ENCODE measurements at regions not wholly inside any gene's neighbourhood (a gene's known extent, or its start where the extent isn't known, plus 50 kb on each side); places are given as distances from the start of the nearest gene placed in this dataset.
"Not testable (repeated sequence)": the region's sequence is repeated elsewhere in the genome, so short reads cannot be mapped to it uniquely, and the experiment has no call there.

DNA sequence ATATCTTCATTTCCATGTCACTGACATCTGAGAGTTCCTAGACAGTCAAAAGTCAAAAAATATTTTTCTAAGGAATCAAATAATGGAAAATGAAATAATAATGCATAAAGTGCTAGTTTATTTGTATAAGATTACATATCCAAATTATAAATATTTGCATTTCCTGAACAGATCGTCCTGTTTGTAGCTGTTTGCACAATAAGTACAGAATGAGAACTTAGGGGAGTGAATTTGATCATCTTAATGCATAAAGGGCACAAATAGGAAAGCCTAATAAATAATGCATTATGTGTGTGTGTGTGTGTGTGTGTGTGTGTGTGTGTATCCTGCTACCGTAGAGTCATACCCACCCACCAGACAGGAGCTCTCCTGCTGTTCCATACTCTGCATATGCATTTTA, 521.0 kb upstream of the EPHA7 start:
- no peak for DNase-seq (ENCODE audit: low spot score)

GRCh38 chr6:93932175-93932574, 512.8 kb upstream of the EPHA7 start:
- DNase-seq (ENCODE audit: low spot score) = no peak

DNA sequence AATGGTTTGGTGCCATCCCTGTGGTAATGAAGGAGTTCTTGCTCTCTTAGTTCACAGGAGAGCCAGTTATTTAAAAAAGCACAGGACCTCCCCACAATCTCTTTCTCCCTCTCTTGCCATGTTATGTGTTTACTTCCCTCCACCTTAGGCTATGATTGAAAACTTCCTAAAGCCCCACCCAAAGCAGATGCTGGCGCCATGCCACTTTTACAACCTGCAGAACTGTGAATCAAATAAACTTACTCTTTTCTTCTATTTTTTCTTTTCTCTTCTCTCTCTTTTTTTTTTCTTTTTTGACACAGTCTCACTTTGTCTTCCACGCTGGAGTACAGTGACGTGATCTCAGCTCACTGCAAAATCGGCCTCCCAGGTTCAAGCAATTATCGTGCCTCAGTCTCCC, 508.4 kb upstream of the EPHA7 start:
- no peak for DNase-seq (ENCODE audit: low spot score)

GRCh38 chr6:93919365-93919764, 500.0 kb upstream of the EPHA7 start:
- DNase-seq (ENCODE audit: low spot score) = no peak

DNA sequence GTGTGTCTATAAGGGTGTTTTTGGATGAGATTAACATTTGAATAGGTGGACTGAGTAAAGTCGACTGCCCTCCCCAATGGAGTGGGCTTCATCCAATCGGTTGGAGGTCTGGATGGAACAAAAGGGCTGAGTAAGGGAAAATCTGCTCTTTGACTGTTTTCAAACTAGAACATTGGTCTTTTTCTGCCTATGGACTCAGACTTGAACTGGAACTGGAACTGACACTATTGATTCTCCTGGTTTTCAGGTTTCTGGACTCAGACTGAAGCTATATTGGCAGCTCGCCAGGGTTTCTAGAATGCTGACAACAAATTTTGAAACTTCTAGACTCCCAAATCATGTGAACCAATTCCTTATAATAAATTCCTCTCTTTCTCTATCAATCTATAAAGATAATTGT, 498.9 kb upstream of the EPHA7 start:
- no peak for DNase-seq (ENCODE audit: low spot score)

- no peak for DNase-seq (ENCODE audit: low spot score)
These were observed 497.9 kb upstream of the EPHA7 start for GRCh38 chr6:93917216-93917615.

DNA sequence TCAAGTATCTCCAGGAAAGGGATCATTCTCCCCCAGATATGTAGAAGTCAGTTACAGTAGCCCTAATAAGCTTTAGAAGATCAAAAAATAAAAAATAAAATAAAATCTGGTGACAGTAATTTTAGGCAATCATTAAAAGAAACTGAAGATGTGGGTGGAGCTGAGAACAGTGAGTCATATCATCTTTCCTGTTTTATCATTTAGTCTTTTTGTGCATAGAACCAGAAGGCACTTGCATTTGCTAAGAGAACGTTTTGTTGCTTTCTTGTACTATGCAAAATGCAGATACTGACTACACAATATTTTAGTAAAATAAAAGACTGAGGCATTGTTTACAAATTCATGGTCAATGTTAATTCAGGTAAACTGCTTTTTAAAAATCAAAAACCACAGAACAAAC, 497.4 kb upstream of the EPHA7 start:
- DNase-seq (ENCODE audit: low spot score) = no peak

GRCh38 chr6:93915961-93916360, 496.6 kb upstream of the EPHA7 start:
- no peak for DNase-seq (ENCODE audit: low spot score)

DNA sequence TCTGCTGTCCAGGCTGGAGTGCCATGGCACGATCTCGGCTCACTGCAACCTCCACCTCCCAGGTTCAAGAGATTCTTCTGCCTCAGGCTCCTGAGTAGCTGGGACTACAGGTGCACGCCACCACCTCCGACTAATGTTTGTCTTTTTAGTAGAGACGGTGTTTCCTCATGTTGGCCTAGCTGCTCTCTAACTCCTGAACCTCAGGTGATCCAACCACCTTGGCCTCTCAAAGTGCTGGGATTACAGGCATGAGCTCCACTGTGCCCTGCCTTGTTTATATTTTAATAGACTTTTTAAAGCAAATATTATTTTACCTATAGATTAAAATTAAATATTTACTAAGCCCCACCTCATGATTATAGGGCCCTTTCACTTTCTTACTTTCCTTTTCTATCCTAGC, 483.2 kb upstream of the EPHA7 start:
- no peak for DNase-seq (ENCODE audit: low spot score)

DNA sequence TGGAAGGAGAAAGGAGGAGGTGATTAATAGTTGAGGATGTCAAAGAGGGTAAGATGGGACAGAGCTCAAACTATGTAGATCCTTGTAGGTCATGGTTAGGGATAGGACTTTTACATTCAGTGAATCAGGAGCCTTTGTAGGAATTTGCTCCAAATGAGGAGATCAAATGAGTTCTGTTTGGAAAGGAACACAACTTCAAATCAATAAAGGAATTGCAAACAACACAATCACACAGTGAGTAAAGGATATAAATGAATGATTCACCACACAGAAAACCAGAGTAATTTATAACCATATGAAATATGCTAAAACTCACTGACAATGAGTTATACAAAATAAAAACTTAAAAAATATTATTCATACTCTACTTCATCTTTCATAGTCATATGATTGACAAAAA, 480.8 kb upstream of the EPHA7 start:
- DNase-seq (ENCODE audit: low spot score) = no peak

GRCh38 chr6:93896081-93896480, 476.7 kb upstream of the EPHA7 start:
- no peak for DNase-seq (ENCODE audit: low spot score)

DNA sequence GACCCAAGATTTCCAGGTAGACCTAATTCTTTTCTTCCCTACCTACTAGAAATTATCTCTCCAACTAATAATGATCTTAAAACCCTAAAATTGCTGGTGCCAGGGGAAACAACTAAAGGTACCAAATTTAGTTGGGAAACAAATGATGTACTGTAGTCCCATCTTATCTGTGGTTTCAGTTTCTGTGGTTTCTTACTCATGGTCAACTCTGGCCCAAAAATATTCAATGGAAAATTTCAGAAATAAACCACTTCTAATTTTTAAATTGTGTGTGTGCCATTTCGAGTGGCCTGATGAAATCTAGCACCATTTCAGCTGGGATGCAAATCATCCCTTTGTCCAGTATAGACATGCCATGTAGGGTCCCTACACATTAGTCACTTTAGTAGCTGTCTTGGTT, 475.2 kb upstream of the EPHA7 start:
- DNase-seq (ENCODE audit: low spot score) = no peak

DNA sequence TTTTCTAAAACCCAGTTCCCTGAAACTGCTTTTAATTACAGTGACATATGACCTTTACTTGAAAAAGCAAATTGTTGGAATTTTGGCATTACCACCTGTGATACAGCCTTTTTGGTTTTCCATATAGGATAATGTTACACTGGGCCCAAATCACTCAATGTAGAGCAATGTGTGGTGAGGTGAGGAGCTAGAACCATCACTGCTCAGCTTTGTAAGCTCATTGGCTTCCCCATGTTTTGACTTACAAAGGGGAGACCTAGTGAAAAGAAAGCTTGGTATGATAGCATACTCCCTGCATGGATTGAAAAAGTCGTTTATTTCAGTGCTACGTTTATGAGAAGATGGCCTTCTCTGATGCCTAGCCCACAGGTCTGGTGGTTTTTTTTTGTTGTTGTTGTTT, 470.4 kb upstream of the EPHA7 start:
- DNase-seq (ENCODE audit: low spot score) = no peak

GRCh38 chr6:93886416-93886815, 467.1 kb upstream of the EPHA7 start:
- no peak for DNase-seq (ENCODE audit: low spot score)

DNA sequence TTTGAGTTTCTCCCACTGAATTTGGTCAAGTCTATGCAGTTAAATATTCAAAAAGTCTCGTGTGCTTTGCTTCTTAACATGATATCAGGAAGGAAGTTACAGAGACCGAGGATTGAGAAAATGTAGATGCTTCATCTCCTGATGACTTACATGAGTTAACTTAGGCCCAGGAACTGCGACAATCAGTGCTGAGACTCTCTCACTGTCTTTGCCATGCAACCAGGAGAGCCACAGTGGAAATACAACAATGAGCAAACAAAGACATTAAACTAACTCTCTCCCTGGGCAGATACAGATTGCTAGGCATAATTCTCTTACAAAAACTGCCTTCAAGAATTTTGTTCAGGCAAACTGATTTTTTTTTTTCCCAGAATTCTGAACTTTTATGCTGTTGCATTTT, 440.6 kb upstream of the EPHA7 start:
- DNase-seq (ENCODE audit: low spot score) = no peak

- DNase-seq (ENCODE audit: low spot score) = peak; percentile 15
These were observed 438.9 kb upstream of the EPHA7 start for GRCh38 chr6:93858213-93858612.

DNA sequence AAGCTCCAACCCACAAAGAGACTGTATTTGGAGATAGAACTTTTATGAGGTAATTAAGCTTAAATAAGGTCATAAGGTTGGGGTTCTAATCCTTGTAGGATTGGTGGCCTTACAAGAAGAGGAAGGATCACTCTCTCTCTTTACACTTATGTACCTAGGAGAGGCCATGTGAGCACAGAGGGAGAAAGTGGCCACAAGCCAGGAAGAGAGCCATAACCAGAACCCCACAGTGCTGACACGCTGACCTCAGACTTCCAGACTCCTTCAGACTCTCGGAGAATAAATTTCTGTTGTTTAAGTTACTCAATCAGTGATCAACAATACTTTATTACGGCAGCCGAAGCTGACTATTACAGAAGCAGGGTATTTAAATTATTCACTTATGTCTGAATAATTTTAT, 430.5 kb upstream of the EPHA7 start:
- DNase-seq (ENCODE audit: low spot score) = no peak

- DNase-seq (ENCODE audit: low spot score) = no peak
These were observed 428.8 kb upstream of the EPHA7 start for GRCh38 chr6:93848031-93848742.

- no peak for DNase-seq (ENCODE audit: low spot score)
These were observed 422.8 kb upstream of the EPHA7 start for GRCh38 chr6:93842178-93842577.

DNA sequence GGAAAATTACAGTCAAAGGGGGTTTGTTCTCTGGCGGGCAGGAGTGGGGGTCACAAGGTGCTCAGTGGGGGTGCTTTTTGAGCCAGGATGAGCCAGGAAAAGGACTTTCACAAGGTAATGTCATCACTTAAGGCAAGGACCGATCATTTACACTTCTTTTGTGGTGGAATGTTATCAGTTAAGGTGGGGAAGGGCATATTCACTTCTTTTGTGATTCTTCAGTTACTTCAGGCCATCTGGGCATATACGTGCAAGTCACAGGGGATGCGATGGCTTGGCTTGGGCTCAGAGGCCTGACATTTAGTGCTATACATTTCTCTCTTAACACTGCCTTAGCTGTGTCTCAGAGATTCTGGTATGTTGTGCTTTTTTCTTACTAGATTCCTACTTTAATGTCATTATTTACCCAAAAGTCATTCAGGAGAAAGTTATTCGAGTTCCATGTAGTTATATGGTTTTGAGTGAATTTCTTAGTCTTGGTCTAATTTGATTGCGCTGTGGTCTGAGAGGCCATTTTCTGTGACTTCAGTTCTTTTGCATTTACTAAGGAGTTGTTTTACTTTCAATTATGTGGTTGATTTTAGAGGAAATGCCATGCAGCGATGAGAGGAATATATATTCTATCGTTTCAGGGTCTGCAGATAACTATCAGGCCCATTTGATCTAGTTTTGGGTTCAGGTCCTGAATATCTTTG, 416.2 kb upstream of the EPHA7 start:
- not testable (repeated sequence) for DNase-seq (ENCODE audit: low spot score)

GRCh38 chr6:93835026-93835425, 415.7 kb upstream of the EPHA7 start:
- not testable (repeated sequence) for DNase-seq (ENCODE audit: low spot score)

- DNase-seq (ENCODE audit: low spot score) = not testable (repeated sequence)
These were observed 414.0 kb upstream of the EPHA7 start for GRCh38 chr6:93833326-93833725.

GRCh38 chr6:93829757-93830156, 410.4 kb upstream of the EPHA7 start:
- not testable (repeated sequence) for DNase-seq (ENCODE audit: low spot score)

DNA sequence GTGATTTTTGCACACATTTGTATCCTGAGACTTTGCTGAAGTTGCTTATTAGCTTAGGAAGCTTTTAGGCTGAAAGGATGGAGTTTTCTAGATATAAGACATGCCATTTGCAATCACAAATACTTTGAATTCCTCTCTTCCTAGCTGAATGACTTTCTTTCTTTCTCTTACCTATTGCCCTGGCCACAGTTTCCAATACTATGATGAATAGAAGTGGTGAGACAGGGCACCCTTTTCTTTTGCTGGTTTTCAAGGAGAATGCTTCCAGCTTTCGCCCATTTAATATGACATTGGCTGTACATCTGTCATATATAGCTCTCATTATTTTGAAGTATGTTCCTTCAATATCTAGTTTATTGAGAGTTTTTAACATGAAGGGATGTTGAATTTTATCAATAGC, 409.6 kb upstream of the EPHA7 start:
- no peak for DNase-seq (ENCODE audit: low spot score)

All from iPS-NIHi11 (cell line).